ENCODE measurements at regions not wholly inside any gene's neighbourhood (a gene's known extent, or its start where the extent isn't known, plus 50 kb on each side); places are given as distances from the start of the nearest gene placed in this dataset.
"Not testable (repeated sequence)": the region's sequence is repeated elsewhere in the genome, so short reads cannot be mapped to it uniquely, and the experiment has no call there.

DNA sequence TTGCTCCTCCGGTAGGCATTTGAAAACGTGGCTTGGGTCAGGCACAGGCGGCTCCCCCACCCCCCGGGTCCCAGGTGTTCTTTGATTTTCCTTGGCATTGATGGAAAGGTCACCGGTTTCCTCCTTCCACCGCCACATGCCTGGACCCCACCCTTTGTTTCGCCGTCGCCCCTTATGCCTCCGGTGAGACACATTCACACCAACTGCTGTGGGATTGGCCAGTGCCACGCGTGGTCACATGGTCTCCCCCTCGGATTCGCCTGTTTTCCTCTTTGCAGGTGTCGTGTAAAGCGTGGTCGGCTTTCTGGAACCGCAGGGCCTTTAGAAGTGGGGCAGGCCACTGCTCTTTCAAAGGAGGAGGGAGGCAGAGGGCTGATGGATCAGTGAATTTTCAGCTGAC lies 101.2 kb upstream of the FOXD4L5 start:
- H3K27me3 ChIP-seq; H3K36me3 ChIP-seq; H3K4me1 ChIP-seq; intact Hi-C loops (cut with DNase I); ATAC-seq; H3K9me3 ChIP-seq; H3K4me3 ChIP-seq; H3K27ac ChIP-seq; FAIRE-seq; DNase-seq: not testable (repeated sequence)
- 58 to 60% methylated on average over 18 of the region's 18 CpGs for WGBS, 2 donors

DNA sequence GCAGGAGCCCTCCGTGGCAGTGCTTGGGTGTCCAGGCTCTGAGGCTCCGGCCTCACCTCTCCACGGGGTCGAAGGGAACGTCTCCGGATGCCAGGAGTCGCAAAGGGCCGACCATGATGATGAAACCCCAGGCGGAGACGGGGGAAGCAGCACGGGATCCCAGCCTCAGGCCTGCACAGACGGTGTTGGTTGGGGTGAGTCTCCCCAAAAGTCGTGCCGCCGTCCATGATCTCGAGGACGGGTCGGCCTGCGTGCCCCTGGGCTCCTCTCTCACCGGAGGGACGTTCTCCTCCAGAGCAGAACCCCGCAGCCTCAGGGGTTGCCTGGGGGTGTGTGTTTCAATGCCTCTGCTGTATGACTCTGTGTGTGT lies 100.6 kb upstream of the FOXD4L5 start:
- H3K4me1 ChIP-seq; H3K27me3 ChIP-seq; H3K36me3 ChIP-seq; H3K27ac ChIP-seq; H3K9me3 ChIP-seq; intact Hi-C loops (cut with DNase I); FAIRE-seq; ATAC-seq; H3K4me3 ChIP-seq; DNase-seq: not testable (repeated sequence)
- WGBS, 2 donors = 52 to 64% methylated on average over 22 of the region's 22 CpGs

DNA sequence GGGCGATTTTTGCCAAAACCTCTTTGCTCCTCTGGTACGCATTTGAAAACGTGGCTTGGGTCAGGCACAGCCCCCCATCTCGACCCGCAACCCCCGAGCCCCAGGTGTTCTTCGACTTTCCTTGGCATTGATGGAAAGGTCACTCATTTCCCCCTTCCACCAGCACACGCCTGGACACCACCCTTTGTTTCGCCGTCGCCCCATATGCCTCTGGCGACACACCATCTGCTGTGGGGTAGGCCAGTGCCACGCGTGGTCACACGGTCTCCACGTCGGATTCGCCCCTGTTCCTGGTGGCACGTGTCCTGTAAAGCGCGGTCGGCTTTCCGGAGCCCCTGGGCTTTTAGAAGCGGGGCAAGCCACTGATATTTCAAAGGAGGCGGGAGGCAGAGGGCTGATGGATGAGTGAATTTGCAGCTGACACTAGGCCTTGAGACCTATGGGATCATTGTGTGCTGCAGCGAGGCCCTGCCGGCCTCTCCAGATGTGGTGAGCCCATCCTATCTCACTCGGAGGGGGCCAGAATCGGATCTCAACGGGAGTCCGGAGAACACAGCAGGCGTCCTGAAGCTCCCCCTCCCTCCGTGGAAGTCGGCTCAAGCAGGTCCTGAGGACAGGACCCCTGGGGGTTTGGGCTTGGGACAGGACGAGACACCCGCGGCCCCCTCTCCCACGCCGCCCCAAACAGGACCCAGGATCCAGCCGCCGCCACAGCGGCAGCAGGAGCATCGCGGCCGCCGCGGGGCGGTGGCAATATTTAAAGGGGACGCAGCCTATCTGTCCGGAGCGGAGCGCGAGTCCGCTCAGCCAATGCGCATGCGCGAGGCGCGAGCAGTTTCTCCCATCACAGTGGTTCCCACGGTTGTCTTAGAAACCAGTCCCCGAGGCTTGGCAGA lies 100.0 kb upstream of the FOXD4L5 start:
- FAIRE-seq; H3K9me3 ChIP-seq; H3K36me3 ChIP-seq; ATAC-seq; H3K4me3 ChIP-seq; DNase-seq; H3K27me3 ChIP-seq; H3K4me1 ChIP-seq; H3K27ac ChIP-seq; intact Hi-C loops (cut with DNase I): not testable (repeated sequence)
- WGBS, 2 donors = 47 to 60% methylated on average over 61 of the region's 61 CpGs

DNA sequence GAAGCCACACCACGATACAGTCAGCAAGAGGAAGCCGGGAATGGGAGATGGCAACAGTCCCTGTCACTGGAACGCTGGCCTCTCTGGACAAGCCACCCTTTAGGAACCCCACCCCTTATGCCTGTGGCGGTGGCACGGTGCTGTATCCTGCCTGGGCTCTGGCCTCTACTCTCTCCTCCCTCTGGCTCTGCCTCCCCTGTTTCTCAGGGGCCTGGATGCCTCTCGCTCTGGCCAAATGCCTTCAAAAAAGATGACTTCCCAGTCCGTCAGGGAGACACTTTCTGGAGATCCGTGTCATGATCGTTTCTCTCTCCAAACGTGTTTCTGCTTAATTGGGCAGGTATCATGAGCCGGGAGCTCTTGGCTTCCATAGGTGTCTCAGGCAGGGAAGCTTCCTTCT lies 99.1 kb upstream of the FOXD4L5 start:
- FAIRE-seq; H3K4me3 ChIP-seq; H3K27ac ChIP-seq; intact Hi-C loops (cut with DNase I); ATAC-seq; H3K36me3 ChIP-seq; H3K4me1 ChIP-seq; H3K27me3 ChIP-seq; H3K9me3 ChIP-seq: not testable (repeated sequence)
- peak in 1 of 6 donors; percentile 31 for DNase-seq
- WGBS, 2 donors = 51 to 64% methylated on average over 10 to 11 of the region's 11 CpGs

DNA sequence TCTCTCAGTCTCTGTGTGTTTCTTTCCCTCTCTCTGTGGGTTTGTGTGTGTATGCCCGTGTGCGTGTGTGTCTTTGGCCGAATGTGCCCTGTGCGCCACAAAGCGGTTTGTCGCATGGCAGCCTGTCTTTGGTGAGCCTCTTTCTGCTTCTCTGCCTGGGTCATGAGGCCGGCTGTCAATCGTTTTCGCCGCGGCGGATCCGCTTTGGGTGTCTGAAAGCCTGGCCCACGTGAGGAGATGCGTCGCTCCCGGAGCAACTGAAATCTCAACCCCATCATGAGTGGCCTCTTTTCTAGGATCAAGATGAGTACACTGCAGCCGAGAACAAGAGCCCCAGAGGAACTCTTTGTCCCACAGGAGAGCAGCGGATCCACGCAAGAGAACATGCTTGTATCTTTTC lies 98.6 kb upstream of the FOXD4L5 start:
- H3K4me3 ChIP-seq; H3K9me3 ChIP-seq; ATAC-seq; H3K36me3 ChIP-seq; H3K27ac ChIP-seq; intact Hi-C loops (cut with DNase I); FAIRE-seq; H3K27me3 ChIP-seq; DNase-seq; H3K4me1 ChIP-seq: not testable (repeated sequence)
- WGBS, 2 donors = 72 to 80% methylated on average over 17 to 20 of the region's 20 CpGs

DNA sequence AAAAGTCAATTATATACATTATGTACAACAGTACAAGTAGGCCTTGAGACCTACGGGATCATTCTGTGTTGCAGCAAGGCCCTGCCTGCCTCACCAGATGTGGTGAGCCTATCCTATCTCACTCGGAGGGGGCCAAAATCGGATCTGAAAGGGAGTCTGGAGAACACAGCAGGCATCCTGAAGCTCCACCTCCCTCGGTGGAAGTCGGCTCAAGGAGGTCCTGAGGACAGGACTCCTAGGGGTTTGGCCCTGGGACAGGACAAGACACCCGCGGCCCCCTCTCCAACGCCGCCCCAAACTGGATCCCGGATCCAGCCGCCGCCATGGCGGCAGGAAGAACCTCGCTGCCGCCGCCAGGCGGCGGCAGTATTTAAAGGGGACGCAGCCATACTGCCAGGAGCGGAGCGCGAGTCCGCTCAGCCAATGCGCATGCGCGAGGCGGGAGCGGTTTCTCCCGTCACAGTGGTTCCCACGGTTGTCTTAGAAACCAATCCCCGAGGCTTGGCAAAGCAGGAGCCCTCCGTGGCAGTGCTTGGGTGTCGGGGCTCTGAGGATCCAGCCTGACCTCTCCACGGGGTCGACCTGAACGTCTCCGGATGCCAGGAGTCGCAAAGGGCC lies 97.8 kb upstream of the FOXD4L5 start:
- H3K27ac ChIP-seq; H3K27me3 ChIP-seq; H3K4me3 ChIP-seq; DNase-seq; ATAC-seq; intact Hi-C loops (cut with DNase I); H3K9me3 ChIP-seq; H3K36me3 ChIP-seq; FAIRE-seq; H3K4me1 ChIP-seq: not testable (repeated sequence)
- WGBS, 2 donors = 41 to 46% methylated on average over 37 to 38 of the region's 38 CpGs
